ENCODE measurements at regions not wholly inside any gene's neighbourhood (a gene's known extent, or its start where the extent isn't known, plus 50 kb on each side); places are given as distances from the start of the nearest gene placed in this dataset.

- no peaks in the 10 kb centered on the region for H3K4me1 ChIP-seq
- no peaks in the 10 kb centered on the region for H3K27me3 ChIP-seq
- H3K9me3 ChIP-seq = no peaks in the 10 kb centered on the region
- no peaks in the 10 kb centered on the region for H3K36me3 ChIP-seq
- no peak overlapping the region for H3K4me3 ChIP-seq (ENCODE audit: low read depth, low read length)
- no peak for DNase-seq
- TF ChIP-seq, protein P1, sequence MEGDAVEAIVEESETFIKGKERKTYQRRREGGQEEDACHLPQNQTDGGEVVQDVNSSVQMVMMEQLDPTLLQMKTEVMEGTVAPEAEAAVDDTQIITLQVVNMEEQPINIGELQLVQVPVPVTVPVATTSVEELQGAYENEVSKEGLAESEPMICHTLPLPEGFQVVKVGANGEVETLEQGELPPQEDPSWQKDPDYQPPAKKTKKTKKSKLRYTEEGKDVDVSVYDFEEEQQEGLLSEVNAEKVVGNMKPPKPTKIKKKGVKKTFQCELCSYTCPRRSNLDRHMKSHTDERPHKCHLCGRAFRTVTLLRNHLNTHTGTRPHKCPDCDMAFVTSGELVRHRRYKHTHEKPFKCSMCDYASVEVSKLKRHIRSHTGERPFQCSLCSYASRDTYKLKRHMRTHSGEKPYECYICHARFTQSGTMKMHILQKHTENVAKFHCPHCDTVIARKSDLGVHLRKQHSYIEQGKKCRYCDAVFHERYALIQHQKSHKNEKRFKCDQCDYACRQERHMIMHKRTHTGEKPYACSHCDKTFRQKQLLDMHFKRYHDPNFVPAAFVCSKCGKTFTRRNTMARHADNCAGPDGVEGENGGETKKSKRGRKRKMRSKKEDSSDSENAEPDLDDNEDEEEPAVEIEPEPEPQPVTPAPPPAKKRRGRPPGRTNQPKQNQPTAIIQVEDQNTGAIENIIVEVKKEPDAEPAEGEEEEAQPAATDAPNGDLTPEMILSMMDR (IDR thresholded peaks at IDR 0.05; ENCODE audit: low read depth, low read length) = no peak
Observed at GRCh38 chr5:167869125-167869524, 422.3 kb upstream of the WWC1 start.

GRCh38 chr5:167870055-167870454 is 421.4 kb upstream of the WWC1 start:
- no peak for DNase-seq
- Histone ChIP-seq H3K27me3 (no peaks in the 10 kb centered on the region), H3K4me3 (ENCODE audit: low read depth, low read length) (no peak overlapping the region), H3K4me1 (no peaks in the 10 kb centered on the region), H3K36me3 (no peaks in the 10 kb centered on the region), H3K9me3 (no peaks in the 10 kb centered on the region)
- TF ChIP-seq, protein P1 (IDR thresholded peaks at IDR 0.05; ENCODE audit: low read depth, low read length) = no peak

- no peaks in the 10 kb centered on the region for H3K9me3 ChIP-seq
- H3K27me3 ChIP-seq = no peaks in the 10 kb centered on the region
- H3K4me1 ChIP-seq = no peaks in the 10 kb centered on the region
- H3K4me3 ChIP-seq (ENCODE audit: low read depth, low read length) = no peak overlapping the region
- no peak for DNase-seq
- no peaks in the 10 kb centered on the region for H3K36me3 ChIP-seq
- TF ChIP-seq, protein P1 (IDR thresholded peaks at IDR 0.05; ENCODE audit: low read depth, low read length) = no peak
Observed at GRCh38 chr5:167871091-167871490, 420.4 kb upstream of the WWC1 start.

DNA sequence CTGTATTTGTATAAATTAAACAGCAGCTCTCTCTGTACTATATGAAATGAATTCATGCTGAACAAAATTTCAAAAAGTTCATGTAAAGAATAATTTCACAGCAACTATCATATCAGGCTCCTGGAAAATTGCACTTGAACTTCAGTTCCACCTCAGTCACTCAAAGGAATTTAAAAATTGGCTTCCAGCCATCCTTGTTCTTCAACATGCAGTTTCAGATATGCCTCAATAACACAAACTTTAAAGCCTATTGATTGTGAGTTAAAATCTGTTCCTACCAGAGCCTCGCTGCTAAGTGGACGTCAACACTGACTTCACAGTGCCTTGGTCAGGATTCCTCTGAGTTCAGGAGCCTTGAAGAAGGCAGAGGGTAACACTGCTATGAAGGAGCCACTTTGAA is 418.7 kb upstream of the WWC1 start:
- Histone ChIP-seq H3K27me3 (no peaks in the 10 kb centered on the region), H3K9me3 (no peaks in the 10 kb centered on the region; the same call in 1 of the 2 replicates), H3K4me3 (ENCODE audit: low read depth, low read length) (no peak overlapping the region), H3K36me3 (no peaks in the 10 kb centered on the region), H3K4me1 (no peaks in the 10 kb centered on the region)
- TF ChIP-seq, protein P1 (IDR thresholded peaks at IDR 0.05; ENCODE audit: low read depth, low read length) = no peak
- DNase-seq = no peak

GRCh38 chr5:167877114-167877722 is 414.2 kb upstream of the WWC1 start:
- DNase-seq = no peak
- H3K27me3 ChIP-seq = no peaks in the 10 kb centered on the region
- no peaks in the 10 kb centered on the region for H3K4me1 ChIP-seq
- H3K9me3 ChIP-seq = no peaks in the 10 kb centered on the region; the same call in 1 of the 2 replicates
- no peak overlapping the region for H3K4me3 ChIP-seq (ENCODE audit: low read depth, low read length)
- H3K36me3 ChIP-seq = no peaks in the 10 kb centered on the region
- TF ChIP-seq, protein P1 (IDR thresholded peaks at IDR 0.05; ENCODE audit: low read depth, low read length) = no peak

DNA sequence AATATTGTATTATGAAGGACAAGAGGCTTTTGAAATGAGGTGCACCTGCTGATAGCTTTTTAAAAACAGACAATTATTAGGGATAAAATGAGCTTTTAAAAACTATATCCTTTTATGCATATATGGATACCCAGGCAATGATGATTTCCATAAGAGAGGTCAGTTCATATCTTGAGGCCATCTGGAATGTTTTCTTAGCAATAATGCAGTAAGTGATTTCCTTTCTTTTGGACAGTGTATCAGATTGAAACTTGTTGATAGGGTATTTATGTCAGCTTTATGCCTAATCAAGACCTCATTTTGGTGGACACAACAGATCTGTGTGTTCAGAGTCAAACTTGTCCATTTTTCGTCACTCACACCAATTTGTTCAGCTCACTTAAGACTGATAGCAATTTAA is 413.5 kb upstream of the WWC1 start:
- Histone ChIP-seq H3K4me3 (ENCODE audit: low read depth, low read length) (no peak overlapping the region), H3K4me1 (no peaks in the 10 kb centered on the region), H3K36me3 (no peaks in the 10 kb centered on the region), H3K9me3 (no peaks in the 10 kb centered on the region; the same call in 1 of the 2 replicates), H3K27me3 (no peaks in the 10 kb centered on the region)
- TF ChIP-seq, protein P1 (IDR thresholded peaks at IDR 0.05; ENCODE audit: low read depth, low read length) = no peak
- DNase-seq = no peak

All from BE2C (cell line).